ENCODE measurements at regions not wholly inside any gene's neighbourhood (a gene's known extent, or its start where the extent isn't known, plus 50 kb on each side); places are given as distances from the start of the nearest gene placed in this dataset.

- no peak for ATAC-seq (ENCODE audit: poor library complexity)
- intact Hi-C loops (cut with DNase I): no loop called here
- no peak for DNase-seq
Observed at GRCh38 chr2:22800412-22800811, 584.6 kb upstream of the KLHL29 start.

- intact Hi-C loops (cut with DNase I): no loop called here
- ATAC-seq (ENCODE audit: poor library complexity) (no peak), DNase-seq (no peak)
Observed at GRCh38 chr2:22801071-22801470, 583.9 kb upstream of the KLHL29 start.

GRCh38 chr2:22801970-22802369 lies 583.0 kb upstream of the KLHL29 start:
- intact Hi-C loops (cut with DNase I): no loop called here

GRCh38 chr2:22807872-22808271 lies 577.1 kb upstream of the KLHL29 start:
- ATAC-seq (ENCODE audit: poor library complexity): no peak
- intact Hi-C loops (cut with DNase I): no loop called here
- no peak for DNase-seq

More at GRCh38 chr2:22801970-22802369, 583.0 kb upstream of the KLHL29 start:
- DNase-seq (no peak), ATAC-seq (ENCODE audit: poor library complexity) (no peak)

- DNase-seq: no peak
- intact Hi-C loops (cut with DNase I): no loop called here
- no peak for ATAC-seq (ENCODE audit: poor library complexity)
Observed at GRCh38 chr2:22810602-22811001, 574.4 kb upstream of the KLHL29 start.

- intact Hi-C loops (cut with DNase I): no loop called here
- no peak for DNase-seq
- no peak for ATAC-seq (ENCODE audit: poor library complexity)
Observed at GRCh38 chr2:22812065-22812680, 572.8 kb upstream of the KLHL29 start.

GRCh38 chr2:22817197-22817596 lies 567.8 kb upstream of the KLHL29 start:
- intact Hi-C loops (cut with DNase I): no loop called here
- ATAC-seq (ENCODE audit: poor library complexity) (peak; percentile 45), DNase-seq (no peak)

GRCh38 chr2:22821458-22821857 lies 563.5 kb upstream of the KLHL29 start:
- intact Hi-C loops (cut with DNase I): no loop called here
- ATAC-seq (ENCODE audit: poor library complexity): no peak
- DNase-seq: no peak

- intact Hi-C loops (cut with DNase I): no loop called here
- DNase-seq: no peak
- no peak for ATAC-seq (ENCODE audit: poor library complexity)
Observed at GRCh38 chr2:22822835-22823234, 562.1 kb upstream of the KLHL29 start.

- no peak for DNase-seq
- ATAC-seq (ENCODE audit: poor library complexity): no peak
- intact Hi-C loops (cut with DNase I): no loop called here
Observed at GRCh38 chr2:22824618-22825017, 560.4 kb upstream of the KLHL29 start.

- intact Hi-C loops (cut with DNase I): no loop called here
- DNase-seq (no peak), ATAC-seq (ENCODE audit: poor library complexity) (no peak)
Observed at GRCh38 chr2:22826703-22827102, 558.3 kb upstream of the KLHL29 start.

GRCh38 chr2:22829791-22830190 lies 555.2 kb upstream of the KLHL29 start:
- ATAC-seq (ENCODE audit: poor library complexity) (no peak), DNase-seq (no peak)
- intact Hi-C loops (cut with DNase I): no loop called here

GRCh38 chr2:22832196-22832595 lies 552.8 kb upstream of the KLHL29 start:
- no peak for ATAC-seq (ENCODE audit: poor library complexity)

GRCh38 chr2:22838461-22838860 lies 546.5 kb upstream of the KLHL29 start:
- DNase-seq: no peak
- ATAC-seq (ENCODE audit: poor library complexity): no peak

More at GRCh38 chr2:22832196-22832595, 552.8 kb upstream of the KLHL29 start:
- no peak for DNase-seq
- intact Hi-C loops (cut with DNase I): no loop called here

GRCh38 chr2:22842205-22842869 lies 542.6 kb upstream of the KLHL29 start:
- intact Hi-C loops (cut with DNase I): no loop called here
- ATAC-seq (ENCODE audit: poor library complexity) (no peak), DNase-seq (no peak)

More at GRCh38 chr2:22838461-22838860, 546.5 kb upstream of the KLHL29 start:
- intact Hi-C loops (cut with DNase I): no loop called here

GRCh38 chr2:22843919-22844537 lies 541.0 kb upstream of the KLHL29 start:
- ATAC-seq (ENCODE audit: poor library complexity): no peak
- DNase-seq: no peak
- intact Hi-C loops (cut with DNase I): no loop called here

- DNase-seq: no peak
- ATAC-seq (ENCODE audit: poor library complexity): no peak
- intact Hi-C loops (cut with DNase I): no loop called here
Observed at GRCh38 chr2:22850310-22850709, 534.7 kb upstream of the KLHL29 start.

- intact Hi-C loops (cut with DNase I): no loop called here
- no peak for DNase-seq
- no peak for ATAC-seq (ENCODE audit: poor library complexity)
Observed at GRCh38 chr2:22854588-22854987, 530.4 kb upstream of the KLHL29 start.

GRCh38 chr2:22855081-22855480 lies 529.9 kb upstream of the KLHL29 start:
- ATAC-seq (ENCODE audit: poor library complexity) (no peak), DNase-seq (no peak)
- intact Hi-C loops (cut with DNase I): no loop called here

GRCh38 chr2:22855761-22856184 lies 529.2 kb upstream of the KLHL29 start:
- DNase-seq (peak; percentile 63), ATAC-seq (ENCODE audit: poor library complexity) (peak; percentile 43)
- intact Hi-C loops (cut with DNase I): no loop called here

All from Right ventricle myocardium superior (tissue), 1 donor.